ENCODE measurements at regions not wholly inside any gene's neighbourhood (a gene's known extent, or its start where the extent isn't known, plus 50 kb on each side); places are given as distances from the start of the nearest gene placed in this dataset.

- WGBS: 86% methylated on average over 7 of the region's 7 CpGs
- Histone ChIP-seq H3K9me3 (ENCODE audit: control insufficient read depth in 2 of 2, insufficient read depth in 1 of 2, low read length in 1 of 2) (no peaks in the 10 kb centered on the region), H3K4me3 (ENCODE audit: low read length in 2 of 2) (no peak overlapping the region), H3K36me3 (ENCODE audit: control insufficient read depth in 2 of 2, insufficient read depth in 2 of 2, low read length in 1 of 2) (no peaks in the 10 kb centered on the region), H3K27ac (ENCODE audit: low read depth in 1 of 2, low read length in 1 of 2) (no peak overlapping the region), H3K4me1 (ENCODE audit: control insufficient read depth in 2 of 2, insufficient read depth in 2 of 2, low read length in 2 of 2) (no peaks in the 10 kb centered on the region), H3K27me3 (ENCODE audit: control insufficient read depth in 2 of 2, insufficient read depth in 1 of 2, low read length in 1 of 2) (peaks cover 0 to 3% of the 10 kb centered on the region in 2 donors)
- DNase-seq (ENCODE audit: low read depth in 6 of 9, low spot score in 9 of 9): no peak
Observed at GRCh38 chr10:10786109-10787090, 231.3 kb upstream of the CELF2 start.

GRCh38 chr10:10787586-10787985 lies 230.1 kb upstream of the CELF2 start:
- H3K9me3 ChIP-seq (ENCODE audit: control insufficient read depth in 2 of 2, insufficient read depth in 1 of 2, low read length in 1 of 2): no peaks in the 10 kb centered on the region
- no peak overlapping the region for H3K4me3 ChIP-seq (ENCODE audit: low read length in 2 of 2)
- peaks cover 0 to 3% of the 10 kb centered on the region in 2 donors for H3K27me3 ChIP-seq (ENCODE audit: control insufficient read depth in 2 of 2, insufficient read depth in 1 of 2, low read length in 1 of 2)
- peaks cover 0 to 2% of the 10 kb centered on the region in 2 donors for H3K4me1 ChIP-seq (ENCODE audit: control insufficient read depth in 2 of 2, insufficient read depth in 2 of 2, low read length in 2 of 2)
- WGBS: 91% methylated on average over 4 of the region's 4 CpGs
- H3K27ac ChIP-seq (ENCODE audit: low read depth in 1 of 2, low read length in 1 of 2): no peak overlapping the region
- no peaks in the 10 kb centered on the region for H3K36me3 ChIP-seq (ENCODE audit: control insufficient read depth in 2 of 2, insufficient read depth in 2 of 2, low read length in 1 of 2)
- no peak for DNase-seq (ENCODE audit: low read depth in 6 of 9, low spot score in 9 of 9)

- no peak overlapping the region for H3K27ac ChIP-seq (ENCODE audit: low read depth in 1 of 2, low read length in 1 of 2)
- no peaks in the 10 kb centered on the region for H3K9me3 ChIP-seq (ENCODE audit: control insufficient read depth in 2 of 2, insufficient read depth in 1 of 2, low read length in 1 of 2)
- DNase-seq (ENCODE audit: low read depth in 6 of 9, low spot score in 9 of 9): no peak
- H3K36me3 ChIP-seq (ENCODE audit: control insufficient read depth in 2 of 2, insufficient read depth in 2 of 2, low read length in 1 of 2): no peaks in the 10 kb centered on the region
- 92% methylated on average over 4 of the region's 4 CpGs for WGBS
- peaks cover 0 to 3% of the 10 kb centered on the region in 2 donors for H3K27me3 ChIP-seq (ENCODE audit: control insufficient read depth in 2 of 2, insufficient read depth in 1 of 2, low read length in 1 of 2)
- no peak overlapping the region for H3K4me3 ChIP-seq (ENCODE audit: low read length in 2 of 2)
- peaks cover 0 to 2% of the 10 kb centered on the region in 2 donors for H3K4me1 ChIP-seq (ENCODE audit: control insufficient read depth in 2 of 2, insufficient read depth in 2 of 2, low read length in 2 of 2)
Observed at GRCh38 chr10:10788761-10789160, 228.9 kb upstream of the CELF2 start.

- Histone ChIP-seq H3K9me3 (ENCODE audit: control insufficient read depth in 2 of 2, insufficient read depth in 1 of 2, low read length in 1 of 2) (no peaks in the 10 kb centered on the region), H3K36me3 (ENCODE audit: control insufficient read depth in 2 of 2, insufficient read depth in 2 of 2, low read length in 1 of 2) (no peaks in the 10 kb centered on the region), H3K27ac (ENCODE audit: low read depth in 1 of 2, low read length in 1 of 2) (no peak overlapping the region), H3K27me3 (ENCODE audit: control insufficient read depth in 2 of 2, insufficient read depth in 1 of 2, low read length in 1 of 2) (peaks cover 0 to 3% of the 10 kb centered on the region in 2 donors), H3K4me3 (ENCODE audit: low read length in 2 of 2) (no peak overlapping the region), H3K4me1 (ENCODE audit: control insufficient read depth in 2 of 2, insufficient read depth in 2 of 2, low read length in 2 of 2) (peaks cover 0 to 2% of the 10 kb centered on the region in 2 donors)
- no peak for DNase-seq (ENCODE audit: low read depth in 6 of 9, low spot score in 9 of 9)
- 79% methylated on average over 3 of the region's 3 CpGs for WGBS
Observed at GRCh38 chr10:10791869-10792268, 225.8 kb upstream of the CELF2 start.

- peaks cover 0 to 9% of the 10 kb centered on the region in 2 donors for H3K27me3 ChIP-seq (ENCODE audit: control insufficient read depth in 2 of 2, insufficient read depth in 1 of 2, low read length in 1 of 2)
- H3K36me3 ChIP-seq (ENCODE audit: control insufficient read depth in 2 of 2, insufficient read depth in 2 of 2, low read length in 1 of 2): no peaks in the 10 kb centered on the region
- no peaks in the 10 kb centered on the region for H3K9me3 ChIP-seq (ENCODE audit: control insufficient read depth in 2 of 2, insufficient read depth in 1 of 2, low read length in 1 of 2)
- 68% methylated on average over 3 of the region's 3 CpGs for WGBS
- peaks cover 0 to 2% of the 10 kb centered on the region in 2 donors for H3K4me1 ChIP-seq (ENCODE audit: control insufficient read depth in 2 of 2, insufficient read depth in 2 of 2, low read length in 2 of 2)
- DNase-seq (ENCODE audit: low read depth in 6 of 9, low spot score in 9 of 9): no peak
- H3K27ac ChIP-seq (ENCODE audit: low read depth in 1 of 2, low read length in 1 of 2): no peak overlapping the region
- no peak overlapping the region for H3K4me3 ChIP-seq (ENCODE audit: low read length in 2 of 2)
Observed at GRCh38 chr10:10792681-10793080, 225.0 kb upstream of the CELF2 start.

GRCh38 chr10:10794046-10794445 lies 223.6 kb upstream of the CELF2 start:
- H3K27me3 ChIP-seq (ENCODE audit: control insufficient read depth in 2 of 2, insufficient read depth in 1 of 2, low read length in 1 of 2): peaks cover 0 to 15% of the 10 kb centered on the region in 2 donors
- H3K4me1 ChIP-seq (ENCODE audit: control insufficient read depth in 2 of 2, insufficient read depth in 2 of 2, low read length in 2 of 2): peaks cover 0 to 2% of the 10 kb centered on the region in 2 donors
- H3K36me3 ChIP-seq (ENCODE audit: control insufficient read depth in 2 of 2, insufficient read depth in 2 of 2, low read length in 1 of 2): no peaks in the 10 kb centered on the region
- H3K27ac ChIP-seq (ENCODE audit: low read depth in 1 of 2, low read length in 1 of 2): no peak overlapping the region
- DNase-seq (ENCODE audit: low read depth in 6 of 9, low spot score in 9 of 9): no peak
- 95% methylated on average over 8 of the region's 8 CpGs for WGBS
- no peak overlapping the region for H3K4me3 ChIP-seq (ENCODE audit: low read length in 2 of 2)
- H3K9me3 ChIP-seq (ENCODE audit: control insufficient read depth in 2 of 2, insufficient read depth in 1 of 2, low read length in 1 of 2): no peaks in the 10 kb centered on the region

GRCh38 chr10:10794791-10795191 lies 222.9 kb upstream of the CELF2 start:
- DNase-seq (ENCODE audit: low read depth in 6 of 9, low spot score in 9 of 9): no peak
- Histone ChIP-seq H3K9me3 (ENCODE audit: control insufficient read depth in 2 of 2, insufficient read depth in 1 of 2, low read length in 1 of 2) (no peaks in the 10 kb centered on the region), H3K27ac (ENCODE audit: low read depth in 1 of 2, low read length in 1 of 2) (no peak overlapping the region), H3K36me3 (ENCODE audit: control insufficient read depth in 2 of 2, insufficient read depth in 2 of 2, low read length in 1 of 2) (no peaks in the 10 kb centered on the region), H3K27me3 (ENCODE audit: control insufficient read depth in 2 of 2, insufficient read depth in 1 of 2, low read length in 1 of 2) (peaks cover 0 to 15% of the 10 kb centered on the region in 2 donors), H3K4me1 (ENCODE audit: control insufficient read depth in 2 of 2, insufficient read depth in 2 of 2, low read length in 2 of 2) (peaks cover 0 to 2% of the 10 kb centered on the region in 2 donors), H3K4me3 (ENCODE audit: low read length in 2 of 2) (no peak overlapping the region)
- WGBS: 72% methylated on average over 5 of the region's 5 CpGs

GRCh38 chr10:10796061-10796773 lies 221.5 kb upstream of the CELF2 start:
- Histone ChIP-seq H3K4me1 (ENCODE audit: control insufficient read depth in 2 of 2, insufficient read depth in 2 of 2, low read length in 2 of 2) (peaks cover 0 to 2% of the 10 kb centered on the region in 2 donors), H3K9me3 (ENCODE audit: control insufficient read depth in 2 of 2, insufficient read depth in 1 of 2, low read length in 1 of 2) (no peaks in the 10 kb centered on the region), H3K36me3 (ENCODE audit: control insufficient read depth in 2 of 2, insufficient read depth in 2 of 2, low read length in 1 of 2) (no peaks in the 10 kb centered on the region), H3K4me3 (ENCODE audit: low read length in 2 of 2) (no peak overlapping the region), H3K27ac (ENCODE audit: low read depth in 1 of 2, low read length in 1 of 2) (no peak overlapping the region), H3K27me3 (ENCODE audit: control insufficient read depth in 2 of 2, insufficient read depth in 1 of 2, low read length in 1 of 2) (peaks cover 0 to 15% of the 10 kb centered on the region in 2 donors)
- no peak for DNase-seq (ENCODE audit: low read depth in 6 of 9, low spot score in 9 of 9)
- WGBS: 93% methylated on average over 8 of the region's 8 CpGs
